ENCODE measurements at regions not wholly inside any gene's neighbourhood (a gene's known extent, or its start where the extent isn't known, plus 50 kb on each side); places are given as distances from the start of the nearest gene placed in this dataset.

GRCh38 chr2:158905784-158906183 is 62.7 kb upstream of the TANC1 start:
- 49% methylated on average over 4 of the region's 4 CpGs for WGBS (ENCODE audit: insufficient coverage, low coverage, low lambda C conversion rate, missing lambda C conversion rate)
- Histone ChIP-seq H3K9me3 (no peaks in the 10 kb centered on the region), H3K4me1 (no peaks in the 10 kb centered on the region), H3K27me3 (no peaks in the 10 kb centered on the region), H3K27ac (no peak overlapping the region), H3K36me3 (no peaks in the 10 kb centered on the region), H3K4me3 (no peak overlapping the region)
- TF ChIP-seq POLR2A (IDR thresholded peaks at IDR 0.05): no peak
- TF ChIP-seq CTCF (IDR thresholded peaks at IDR 0.05): no peak
- intact Hi-C loops (cut with DNase I): no loop called here
- DNase-seq: no peak
- ATAC-seq: no peak

GRCh38 chr2:158907926-158908456 is 60.4 kb upstream of the TANC1 start:
- Histone ChIP-seq H3K27me3 (no peaks in the 10 kb centered on the region), H3K9me3 (no peaks in the 10 kb centered on the region), H3K4me3 (no peak overlapping the region), H3K4me1 (no peaks in the 10 kb centered on the region), H3K36me3 (no peaks in the 10 kb centered on the region), H3K27ac (no peak overlapping the region)
- ATAC-seq (no peak), DNase-seq (no peak)
- intact Hi-C loops (cut with DNase I): no loop called here
- WGBS (ENCODE audit: insufficient coverage, low coverage, low lambda C conversion rate, missing lambda C conversion rate): 83% methylated on average over 2 of the region's 2 CpGs
- TF ChIP-seq CTCF (IDR thresholded peaks at IDR 0.05) (no peak), POLR2A (IDR thresholded peaks at IDR 0.05) (no peak)

GRCh38 chr2:158912112-158912511 is 56.3 kb upstream of the TANC1 start:
- intact Hi-C loops (cut with DNase I): no loop called here
- no peak for ATAC-seq
- 42% methylated on average over 3 of the region's 4 CpGs for WGBS (ENCODE audit: insufficient coverage, low coverage, low lambda C conversion rate, missing lambda C conversion rate)

GRCh38 chr2:158912765-158913164 is 55.7 kb upstream of the TANC1 start:
- WGBS (ENCODE audit: insufficient coverage, low coverage, low lambda C conversion rate, missing lambda C conversion rate): 64% methylated on average over 1 of the region's 1 CpG
- Histone ChIP-seq H3K4me1 (no peaks in the 10 kb centered on the region), H3K4me3 (no peak overlapping the region), H3K27ac (no peak overlapping the region), H3K9me3 (no peaks in the 10 kb centered on the region), H3K27me3 (no peaks in the 10 kb centered on the region), H3K36me3 (no peaks in the 10 kb centered on the region)
- DNase-seq (no peak), ATAC-seq (no peak)
- intact Hi-C loops (cut with DNase I): no loop called here
- TF ChIP-seq POLR2A (IDR thresholded peaks at IDR 0.05): no peak
- no peak for TF ChIP-seq CTCF (IDR thresholded peaks at IDR 0.05)

More at GRCh38 chr2:158912112-158912511, 56.3 kb upstream of the TANC1 start:
- Histone ChIP-seq H3K4me3 (no peak overlapping the region), H3K27me3 (no peaks in the 10 kb centered on the region), H3K4me1 (no peaks in the 10 kb centered on the region), H3K27ac (no peak overlapping the region), H3K9me3 (no peaks in the 10 kb centered on the region), H3K36me3 (no peaks in the 10 kb centered on the region)
- DNase-seq: no peak
- TF ChIP-seq POLR2A (IDR thresholded peaks at IDR 0.05) (no peak), CTCF (IDR thresholded peaks at IDR 0.05) (no peak)

- no peak for TF ChIP-seq CTCF (IDR thresholded peaks at IDR 0.05)
- no peak for TF ChIP-seq POLR2A (IDR thresholded peaks at IDR 0.05)
- no peaks in the 10 kb centered on the region for H3K27me3 ChIP-seq
- H3K9me3 ChIP-seq: no peaks in the 10 kb centered on the region
- no peak for DNase-seq
- intact Hi-C loops (cut with DNase I): no loop called here
- no peak overlapping the region for H3K4me3 ChIP-seq
- no peak overlapping the region for H3K27ac ChIP-seq
- no peaks in the 10 kb centered on the region for H3K4me1 ChIP-seq
- no peak for ATAC-seq
- H3K36me3 ChIP-seq: no peaks in the 10 kb centered on the region
Observed at GRCh38 chr2:158914066-158914465, 54.4 kb upstream of the TANC1 start.

Data from right lobe of liver (tissue), 6 donors.